ENCODE measurements at regions not wholly inside any gene's neighbourhood (a gene's known extent, or its start where the extent isn't known, plus 50 kb on each side); places are given as distances from the start of the nearest gene placed in this dataset.

- no peak for DNase-seq (ENCODE audit: low read depth in 2 of 2)
Measured at GRCh38 chr10:58140691-58141347, 126.9 kb downstream of the IPMK start.

- no peak for DNase-seq (ENCODE audit: low read depth in 2 of 2)
Measured at GRCh38 chr10:58140054-58140453, 127.6 kb downstream of the IPMK start.

GRCh38 chr10:58137813-58138212 lies 129.9 kb downstream of the IPMK start:
- DNase-seq (ENCODE audit: low read depth in 2 of 2): no peak

- DNase-seq (ENCODE audit: low read depth in 2 of 2): no peak
Measured at GRCh38 chr10:58115218-58116050, 152.3 kb downstream of the IPMK start.

GRCh38 chr10:58109731-58110130 lies 158.0 kb downstream of the IPMK start:
- no peak for DNase-seq (ENCODE audit: low read depth in 2 of 2)

- DNase-seq (ENCODE audit: low read depth in 2 of 2): no peak
Measured at GRCh38 chr10:58107506-58107905, 160.2 kb downstream of the IPMK start.

GRCh38 chr10:58106211-58107035 lies 161.3 kb downstream of the IPMK start:
- DNase-seq (ENCODE audit: low read depth in 2 of 2): no peak

- DNase-seq (ENCODE audit: low read depth in 2 of 2): no peak
Measured at GRCh38 chr10:58104351-58104751, 163.3 kb downstream of the IPMK start.

- DNase-seq (ENCODE audit: low read depth in 2 of 2): no peak
Measured at GRCh38 chr10:58102897-58103296, 164.8 kb downstream of the IPMK start.

GRCh38 chr10:58101682-58102081 lies 166.0 kb downstream of the IPMK start:
- DNase-seq (ENCODE audit: low read depth in 2 of 2): no peak

- DNase-seq (ENCODE audit: low read depth in 2 of 2): no peak
Measured at GRCh38 chr10:58094985-58095718, 172.5 kb downstream of the IPMK start.

- no peak for DNase-seq (ENCODE audit: low read depth in 2 of 2)
Measured at GRCh38 chr10:58091886-58092285, 175.8 kb downstream of the IPMK start.

GRCh38 chr10:58089739-58090138 lies 178.0 kb downstream of the IPMK start:
- no peak for DNase-seq (ENCODE audit: low read depth in 2 of 2)

- DNase-seq (ENCODE audit: low read depth in 2 of 2): no peak
Measured at GRCh38 chr10:58087896-58088295, 179.8 kb downstream of the IPMK start.

- DNase-seq (ENCODE audit: low read depth in 2 of 2): no peak
Measured at GRCh38 chr10:58086763-58087150, 180.9 kb downstream of the IPMK start.

- no peak for DNase-seq (ENCODE audit: low read depth in 2 of 2)
Measured at GRCh38 chr10:58086144-58086762, 181.4 kb downstream of the IPMK start.

GRCh38 chr10:58082248-58082647 lies 185.4 kb downstream of the IPMK start:
- no peak for DNase-seq (ENCODE audit: low read depth in 2 of 2)

GRCh38 chr10:58081353-58081752 lies 186.3 kb downstream of the IPMK start:
- DNase-seq (ENCODE audit: low read depth in 2 of 2): no peak

- no peak for DNase-seq (ENCODE audit: low read depth in 2 of 2)
Measured at GRCh38 chr10:58079461-58079860, 188.2 kb downstream of the IPMK start.

- no peak for DNase-seq (ENCODE audit: low read depth in 2 of 2)
Measured at GRCh38 chr10:58072634-58073033, 195.1 kb downstream of the IPMK start.

GRCh38 chr10:58070956-58071355 lies 196.7 kb downstream of the IPMK start:
- no peak for DNase-seq (ENCODE audit: low read depth in 2 of 2)
